Chondrocyte (in vitro differentiated cells): ENCODE measurements at regions not wholly inside any gene's neighbourhood (a gene's known extent, or its start where the extent isn't known, plus 50 kb on each side); places are given as distances from the start of the nearest gene placed in this dataset.

ENCODE experiments used
- DNase-seq: peaks from one replicate; pipeline ENCODE4 v3.0.0; 2021; ENCODE audit warnings: mixed read lengths, low spot score
- H3K27ac Mint-ChIP-seq: one replicate; pipeline ENCODE4 v1.8.0; 2021; ENCODE audit warnings: mild to moderate bottlenecking, moderate library complexity, mixed read lengths; ENCODE audit not compliant: unreplicated experiment
- H3K27me3 Mint-ChIP-seq: 2 replicates; pipeline ENCODE4 v1.8.0; 2021; ENCODE audit warnings: low read depth, mixed read lengths
- H3K36me3 Mint-ChIP-seq: 2 replicates; pipeline ENCODE4 v1.8.0; 2021; ENCODE audit warnings: low read depth, mixed read lengths
- H3K4me1 Mint-ChIP-seq: 2 replicates; pipeline ENCODE4 v1.8.0; 2021; ENCODE audit warnings: low read depth, mild to moderate bottlenecking, mixed read lengths
- H3K4me3 Mint-ChIP-seq: one replicate; pipeline ENCODE4 v1.8.0; 2021; ENCODE audit warnings: mild to moderate bottlenecking, moderate library complexity, mixed read lengths; ENCODE audit not compliant: unreplicated experiment
- H3K9me3 Mint-ChIP-seq: 2 replicates; pipeline ENCODE4 v1.8.0; 2021; ENCODE audit warnings: low read depth, mixed read lengths
- TF ChIP-seq, protein P1 (sequence below): fragments of 200-600 bp; sonication (generic); IDR thresholded peaks from 2 replicates; pipeline ENCODE4 v1.5.0; 2021; ENCODE audit warnings: antibody characterized with exemption, mild to moderate bottlenecking, moderate library complexity

DNA sequence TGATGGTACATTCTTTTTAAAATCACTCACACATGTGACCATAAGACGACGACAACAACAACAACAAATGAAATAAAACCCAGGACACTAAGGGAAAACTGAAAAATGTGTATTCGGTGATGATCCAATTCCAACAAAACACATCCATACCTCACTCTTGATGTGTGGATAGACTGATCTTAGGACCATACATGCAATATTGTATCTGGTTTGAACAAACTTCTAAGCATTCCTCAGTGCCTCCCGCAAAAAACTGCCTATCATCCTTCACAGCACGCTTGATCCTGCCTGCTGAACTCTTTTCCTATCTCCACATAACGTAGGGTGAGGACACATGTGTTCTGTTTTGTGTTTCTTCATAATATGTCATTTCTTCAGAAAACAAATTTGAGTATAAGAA lies 415.2 kb downstream of the KCTD12 start:
- H3K9me3 Mint-ChIP-seq = no peaks in the 10 kb centered on the region
- H3K4me3 Mint-ChIP-seq = no peak overlapping the region
- H3K27ac Mint-ChIP-seq = no peak overlapping the region
- DNase-seq = no peak
- TF ChIP-seq, protein P1, sequence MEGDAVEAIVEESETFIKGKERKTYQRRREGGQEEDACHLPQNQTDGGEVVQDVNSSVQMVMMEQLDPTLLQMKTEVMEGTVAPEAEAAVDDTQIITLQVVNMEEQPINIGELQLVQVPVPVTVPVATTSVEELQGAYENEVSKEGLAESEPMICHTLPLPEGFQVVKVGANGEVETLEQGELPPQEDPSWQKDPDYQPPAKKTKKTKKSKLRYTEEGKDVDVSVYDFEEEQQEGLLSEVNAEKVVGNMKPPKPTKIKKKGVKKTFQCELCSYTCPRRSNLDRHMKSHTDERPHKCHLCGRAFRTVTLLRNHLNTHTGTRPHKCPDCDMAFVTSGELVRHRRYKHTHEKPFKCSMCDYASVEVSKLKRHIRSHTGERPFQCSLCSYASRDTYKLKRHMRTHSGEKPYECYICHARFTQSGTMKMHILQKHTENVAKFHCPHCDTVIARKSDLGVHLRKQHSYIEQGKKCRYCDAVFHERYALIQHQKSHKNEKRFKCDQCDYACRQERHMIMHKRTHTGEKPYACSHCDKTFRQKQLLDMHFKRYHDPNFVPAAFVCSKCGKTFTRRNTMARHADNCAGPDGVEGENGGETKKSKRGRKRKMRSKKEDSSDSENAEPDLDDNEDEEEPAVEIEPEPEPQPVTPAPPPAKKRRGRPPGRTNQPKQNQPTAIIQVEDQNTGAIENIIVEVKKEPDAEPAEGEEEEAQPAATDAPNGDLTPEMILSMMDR = no peak
- peaks cover 5% of the 10 kb centered on the region for H3K27me3 Mint-ChIP-seq
- peaks cover 6% of the 10 kb centered on the region for H3K4me1 Mint-ChIP-seq
- H3K36me3 Mint-ChIP-seq = peaks cover 2% of the 10 kb centered on the region

DNA sequence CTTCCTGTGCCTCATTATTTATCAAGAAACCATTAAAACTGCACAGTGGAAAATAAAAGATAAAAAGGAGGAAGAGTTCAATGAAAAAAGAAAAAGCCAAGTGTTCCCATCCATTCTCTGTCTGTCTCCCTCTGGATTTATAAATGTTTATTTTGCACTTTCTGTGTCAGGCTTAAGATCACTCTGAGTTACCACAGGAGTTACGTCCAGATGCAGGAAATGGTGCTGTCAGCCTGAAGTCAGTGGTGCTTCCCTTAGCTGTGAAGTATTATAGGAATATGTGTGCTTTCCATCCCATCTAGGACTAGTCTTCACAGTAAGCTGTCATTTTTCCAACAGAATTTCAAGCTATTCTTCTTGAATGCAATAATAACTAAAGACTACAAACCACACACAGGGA lies 420.2 kb downstream of the KCTD12 start:
- peaks cover 9% of the 10 kb centered on the region for H3K27me3 Mint-ChIP-seq
- H3K27ac Mint-ChIP-seq = no peak overlapping the region
- H3K9me3 Mint-ChIP-seq = no peaks in the 10 kb centered on the region
- TF ChIP-seq, protein P1 = no peak
- DNase-seq = no peak
- peaks cover 2% of the 10 kb centered on the region for H3K36me3 Mint-ChIP-seq
- H3K4me3 Mint-ChIP-seq = no peak overlapping the region
- peaks cover 3% of the 10 kb centered on the region for H3K4me1 Mint-ChIP-seq

DNA sequence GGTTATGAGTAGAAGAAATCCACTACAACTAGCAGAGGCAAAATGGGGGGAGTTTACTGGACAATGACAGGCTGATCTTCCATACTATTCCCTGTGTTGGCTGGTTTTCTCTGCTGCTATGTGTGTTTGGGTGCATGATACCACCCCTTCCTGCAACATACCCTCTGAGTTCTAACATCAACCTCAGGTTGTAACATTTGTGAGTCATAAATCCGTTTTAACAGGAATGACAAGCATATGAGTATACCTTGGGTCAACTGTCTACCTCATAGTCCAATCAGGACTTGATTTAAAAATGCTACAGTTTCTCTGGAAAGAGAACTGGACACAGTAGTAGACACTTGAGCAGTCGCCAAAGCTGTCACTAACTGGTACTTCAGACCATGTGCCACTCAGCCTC lies 422.9 kb downstream of the KCTD12 start:
- H3K27me3 Mint-ChIP-seq = peaks cover 11% of the 10 kb centered on the region

DNA sequence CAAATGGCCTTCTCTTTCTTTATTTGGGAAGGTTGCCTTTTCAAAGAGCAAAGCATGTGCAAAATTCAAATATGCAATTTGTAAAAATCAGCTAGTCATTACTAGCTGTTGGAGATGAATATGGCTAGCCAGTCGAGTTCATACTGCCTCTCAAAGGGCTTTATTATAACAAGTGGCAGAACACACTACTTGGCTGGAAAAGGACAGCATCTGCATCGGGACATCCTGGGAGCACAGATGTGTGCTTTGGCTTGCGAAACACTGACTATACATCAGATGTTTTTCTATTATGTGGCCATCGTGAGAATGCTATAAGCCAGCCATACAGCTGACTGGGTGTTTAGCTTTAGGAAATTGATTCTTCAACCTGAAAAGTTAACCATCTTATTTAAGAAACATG lies 424.2 kb downstream of the KCTD12 start:
- peaks cover 3% of the 10 kb centered on the region for H3K4me1 Mint-ChIP-seq
- peaks cover 9% of the 10 kb centered on the region for H3K27me3 Mint-ChIP-seq
- no peak for DNase-seq
- TF ChIP-seq, protein P1 = no peak
- H3K36me3 Mint-ChIP-seq = no peaks in the 10 kb centered on the region
- no peak overlapping the region for H3K4me3 Mint-ChIP-seq
- H3K9me3 Mint-ChIP-seq = no peaks in the 10 kb centered on the region
- no peak overlapping the region for H3K27ac Mint-ChIP-seq

More for the DNA sequence above, 422.9 kb downstream of the KCTD12 start:
- TF ChIP-seq, protein P1 = no peak
- DNase-seq = no peak
- no peak overlapping the region for H3K4me3 Mint-ChIP-seq
- no peaks in the 10 kb centered on the region for H3K9me3 Mint-ChIP-seq
- H3K36me3 Mint-ChIP-seq = no peaks in the 10 kb centered on the region
- H3K4me1 Mint-ChIP-seq = peaks cover 3% of the 10 kb centered on the region
- no peak overlapping the region for H3K27ac Mint-ChIP-seq

DNA sequence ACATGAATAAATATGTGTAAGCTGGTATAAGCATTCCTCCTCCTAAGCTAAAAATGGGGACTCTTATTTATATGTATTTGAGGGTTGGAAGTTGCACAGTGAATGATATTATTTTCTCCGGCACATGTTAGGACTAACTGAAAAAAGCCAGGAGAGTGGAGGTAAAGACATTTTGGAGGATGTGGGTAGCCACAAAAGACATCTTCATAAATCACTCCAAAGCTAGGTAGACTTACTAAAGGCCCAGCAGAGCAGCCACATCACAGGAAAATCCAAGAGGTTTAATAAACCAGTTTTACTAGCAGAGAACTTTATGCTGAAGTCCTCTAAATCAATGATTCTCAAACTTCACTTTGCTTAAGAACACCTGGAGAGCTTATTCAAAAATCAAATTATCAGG lies 424.7 kb downstream of the KCTD12 start:
- no peak overlapping the region for H3K4me3 Mint-ChIP-seq
- DNase-seq = no peak
- no peaks in the 10 kb centered on the region for H3K9me3 Mint-ChIP-seq
- H3K27me3 Mint-ChIP-seq = peaks cover 9% of the 10 kb centered on the region
- no peak overlapping the region for H3K27ac Mint-ChIP-seq
- TF ChIP-seq, protein P1 = no peak
- H3K4me1 Mint-ChIP-seq = peaks cover 3% of the 10 kb centered on the region
- H3K36me3 Mint-ChIP-seq = no peaks in the 10 kb centered on the region
